HG02981 (cell line): ENCODE measurements at regions not wholly inside any gene's neighbourhood (a gene's known extent, or its start where the extent isn't known, plus 50 kb on each side); places are given as distances from the start of the nearest gene placed in this dataset.

Experiments used
- ATAC-seq: cut with Tn5 transposase; IDR thresholded peaks from one replicate; pipeline ENCODE4 v1.9.1; 2021; ENCODE audit warnings: mild to moderate bottlenecking, moderate library complexity; ENCODE audit not compliant: unreplicated experiment

DNA sequence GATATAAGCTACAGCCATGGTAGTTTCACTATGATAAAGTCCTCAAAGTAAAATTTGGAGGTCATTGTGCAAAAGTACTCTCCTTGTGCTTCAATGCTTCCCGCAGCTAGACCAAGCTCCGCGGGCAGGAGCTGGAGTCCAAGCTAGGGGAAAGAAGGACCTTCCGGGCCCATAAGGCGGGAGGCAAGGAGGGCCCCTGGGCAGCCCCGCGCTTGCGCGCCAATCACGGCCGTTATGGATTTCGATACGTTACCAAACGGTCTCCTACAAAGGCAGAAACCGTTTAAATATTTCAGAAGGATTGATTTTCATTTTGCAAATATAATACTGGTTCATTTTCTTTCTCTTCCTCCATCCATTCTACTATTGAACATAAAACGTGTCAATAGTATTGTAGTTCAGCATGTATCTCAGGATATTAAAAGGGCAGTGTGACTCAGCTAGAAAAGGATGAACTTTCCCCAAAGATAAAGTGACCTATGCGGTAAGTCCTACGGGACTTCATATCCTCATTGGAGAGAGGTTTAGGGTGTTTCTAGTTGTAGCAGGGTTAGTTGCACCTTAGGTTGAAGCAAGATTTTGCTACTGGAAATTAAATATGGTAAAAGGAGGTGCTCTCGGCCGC, 128.0 kb downstream of the KIF20B start:
- ATAC-seq: no peak

- ATAC-seq: no peak
Measured at GRCh38 chr10:89829887-89830269, 128.5 kb downstream of the KIF20B start.

DNA sequence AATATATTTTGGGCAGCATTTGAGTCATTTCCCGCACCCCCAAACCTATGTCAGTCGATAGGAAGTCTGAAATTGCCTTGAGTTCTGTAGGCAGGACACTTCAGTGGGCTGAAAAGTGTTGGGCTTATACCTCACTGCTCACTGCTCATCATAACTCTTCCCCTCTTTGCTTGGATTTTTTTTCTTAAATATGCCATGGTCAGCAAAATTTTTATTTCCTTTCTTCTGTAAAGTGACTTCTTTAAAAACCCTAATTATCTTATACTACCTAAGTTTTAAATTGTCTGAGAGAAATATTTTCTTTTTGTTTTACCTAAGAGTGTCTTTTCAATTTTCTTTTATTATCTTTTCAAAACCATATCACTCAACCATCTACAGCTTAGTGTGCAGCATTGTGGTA, 129.2 kb downstream of the KIF20B start:
- no peak for ATAC-seq

DNA sequence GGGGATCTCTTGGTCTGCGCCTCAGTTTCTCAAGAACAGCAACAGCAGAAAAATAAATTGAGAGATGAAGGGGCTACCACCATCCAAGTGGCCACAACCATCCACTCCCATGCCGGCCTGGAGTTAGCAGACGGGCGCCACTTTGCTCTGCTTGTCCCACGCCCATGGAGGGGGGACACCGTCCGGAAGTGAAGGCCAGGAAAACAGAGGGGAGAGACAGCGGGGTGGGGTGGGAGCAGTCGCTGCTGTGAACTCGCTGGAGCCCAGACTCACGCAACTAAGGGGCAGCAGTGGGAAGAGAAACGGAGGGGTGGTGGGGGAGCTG, 135.4 kb downstream of the KIF20B start:
- no peak for ATAC-seq

DNA sequence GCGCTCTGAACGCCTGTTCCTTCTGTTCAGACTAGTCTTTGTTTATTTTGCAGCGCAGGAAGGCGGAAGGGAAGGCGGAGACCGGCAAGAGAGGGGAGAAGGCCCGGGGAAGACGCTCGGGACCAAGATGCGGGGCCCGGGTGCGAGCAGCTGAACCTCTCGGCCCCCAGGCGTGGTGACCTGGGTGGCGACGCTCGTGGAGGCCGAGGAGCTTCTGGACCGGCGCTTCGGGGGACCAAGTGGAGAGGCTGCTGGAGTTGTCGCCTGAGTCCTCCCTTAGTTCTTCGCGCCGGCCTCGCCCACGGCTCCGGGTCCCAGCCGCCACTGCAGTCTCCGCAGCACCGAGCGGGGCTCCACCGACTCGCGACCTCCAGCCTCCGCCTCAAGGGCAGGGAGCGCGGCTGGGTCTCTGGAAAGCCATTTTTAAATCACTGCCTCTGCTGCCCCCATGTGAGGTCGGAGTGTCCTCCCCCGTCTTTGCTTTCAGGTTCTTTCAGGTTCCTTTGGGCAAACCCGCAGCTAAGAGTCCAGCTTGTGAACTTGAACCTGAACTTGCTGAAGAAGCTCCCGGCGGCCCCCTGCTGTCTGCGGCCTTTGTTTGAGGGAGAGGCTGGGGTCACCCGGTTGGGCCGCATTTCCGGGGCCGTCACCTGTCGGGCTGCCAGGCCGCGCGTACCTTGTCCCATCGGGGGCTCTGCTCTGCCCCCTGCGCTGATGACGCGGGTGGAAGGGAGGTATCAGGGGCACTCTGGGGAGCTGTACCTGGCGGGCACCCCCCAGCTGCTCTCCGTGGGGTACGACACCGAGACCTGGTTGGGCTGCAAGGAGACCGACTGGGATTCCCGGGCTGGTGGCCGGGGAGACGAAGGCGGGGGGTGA, 136.0 kb downstream of the KIF20B start:
- peak; percentile 47 for ATAC-seq

DNA sequence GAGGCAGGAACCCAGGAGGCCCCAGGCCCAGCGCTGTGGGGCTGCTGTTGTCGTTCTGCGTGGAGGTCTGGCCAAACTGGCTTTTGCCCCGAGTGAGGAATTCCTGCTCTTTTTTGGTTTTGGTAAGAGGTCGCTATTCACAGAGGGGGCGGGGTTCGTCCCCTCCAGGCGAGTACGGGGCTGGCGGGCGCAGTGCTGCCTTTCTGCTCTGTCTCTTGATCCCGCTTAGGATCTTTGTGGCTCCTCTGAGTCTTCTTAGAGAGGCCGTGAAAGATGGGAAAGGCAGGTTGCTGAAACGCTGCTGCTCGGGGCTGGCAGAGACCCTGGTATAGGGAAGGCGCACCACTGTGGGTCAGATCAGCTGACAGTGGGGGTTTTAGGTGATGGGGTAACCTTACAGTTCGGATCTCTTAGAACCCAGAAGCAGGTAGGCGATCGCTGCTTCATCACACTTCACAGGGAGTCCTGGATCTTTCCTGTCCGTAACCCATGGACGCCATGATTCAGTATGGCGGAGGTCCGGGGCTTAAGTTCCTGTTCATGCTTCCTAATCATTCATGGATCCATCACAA, 136.7 kb downstream of the KIF20B start:
- no peak for ATAC-seq

DNA sequence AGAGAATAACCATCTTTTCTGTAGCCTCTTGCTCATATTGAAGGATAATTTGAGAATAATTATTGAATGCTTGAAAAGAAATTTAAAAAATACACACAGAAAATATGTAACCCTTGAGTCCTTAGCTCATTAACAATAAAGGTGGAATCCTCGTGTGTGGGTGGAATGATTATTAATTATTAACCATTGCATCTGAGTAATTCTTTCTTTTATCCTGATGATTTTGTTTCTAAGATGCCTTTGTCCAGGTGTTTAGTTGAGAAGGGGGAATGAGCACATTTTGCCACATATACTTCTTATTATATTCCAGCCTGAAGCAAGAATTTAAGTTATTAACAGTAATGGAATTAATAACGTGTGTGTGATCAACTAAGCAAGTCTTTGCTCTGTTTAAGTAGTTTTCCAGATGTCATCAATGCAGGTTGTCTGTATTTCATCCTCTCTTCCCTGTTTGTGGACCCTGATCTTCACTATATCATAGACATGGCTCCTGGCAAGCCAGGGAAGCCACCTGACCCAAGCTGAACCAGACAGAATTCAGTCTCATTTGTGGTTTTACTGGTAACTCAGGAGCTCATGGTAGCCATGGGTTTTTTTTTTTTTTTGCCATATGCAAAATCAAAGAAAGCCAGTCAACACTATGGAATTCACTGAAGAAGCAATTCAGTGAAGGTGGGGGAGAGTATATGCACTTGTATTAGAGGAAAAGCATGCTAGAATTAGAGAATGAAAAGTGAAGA, 144.3 kb downstream of the KIF20B start:
- ATAC-seq: no peak

DNA sequence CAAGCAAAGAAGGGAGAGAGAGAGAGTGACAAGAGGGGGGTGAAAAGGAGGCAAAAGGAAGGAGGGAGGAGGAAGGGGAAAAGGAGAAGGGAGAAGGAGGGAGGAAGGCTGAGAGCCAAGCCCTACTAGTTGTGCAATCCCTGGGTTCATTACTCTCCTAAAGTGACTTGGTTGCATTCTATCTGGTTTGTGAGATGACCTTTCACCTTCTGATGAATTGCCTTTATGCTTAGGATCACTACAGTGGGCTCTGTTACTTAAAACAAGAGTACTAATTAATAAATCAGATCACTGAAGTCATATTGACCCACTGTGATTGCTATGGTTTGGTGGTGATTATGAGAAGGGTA, 144.9 kb downstream of the KIF20B start:
- ATAC-seq: no peak

- no peak for ATAC-seq
Measured at GRCh38 chr10:89846786-89847185, 145.4 kb downstream of the KIF20B start.

GRCh38 chr10:89852872-89853271, 151.5 kb downstream of the KIF20B start:
- no peak for ATAC-seq

DNA sequence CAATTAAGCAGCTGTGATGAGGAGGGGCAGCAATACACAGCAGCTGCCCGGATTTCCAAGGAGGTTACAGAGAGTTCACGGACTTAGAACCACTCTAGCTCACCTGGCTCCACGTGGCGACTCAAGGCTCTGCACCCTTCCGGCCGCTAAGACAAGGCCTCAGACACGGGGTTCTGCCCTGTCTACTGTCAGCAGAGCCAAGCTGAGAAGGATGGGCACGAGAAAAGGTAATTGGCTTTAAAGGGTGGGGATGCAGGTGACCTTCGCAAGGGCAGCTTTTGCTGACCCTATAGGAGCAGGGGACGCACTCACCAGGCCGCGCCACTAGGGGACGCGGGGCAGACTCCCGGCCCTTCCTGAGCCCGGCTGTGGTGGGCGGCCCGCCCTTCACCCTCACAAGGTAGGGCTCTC, 152.4 kb downstream of the KIF20B start:
- ATAC-seq: no peak

- no peak for ATAC-seq
Measured at GRCh38 chr10:89857431-89858042, 156.1 kb downstream of the KIF20B start.

- no peak for ATAC-seq
Measured at GRCh38 chr10:89861199-89861573, 159.8 kb downstream of the KIF20B start.

- no peak for ATAC-seq
Measured at GRCh38 chr10:89861584-89862301, 160.4 kb downstream of the KIF20B start.

GRCh38 chr10:89867964-89868363, 166.6 kb downstream of the KIF20B start:
- no peak for ATAC-seq

DNA sequence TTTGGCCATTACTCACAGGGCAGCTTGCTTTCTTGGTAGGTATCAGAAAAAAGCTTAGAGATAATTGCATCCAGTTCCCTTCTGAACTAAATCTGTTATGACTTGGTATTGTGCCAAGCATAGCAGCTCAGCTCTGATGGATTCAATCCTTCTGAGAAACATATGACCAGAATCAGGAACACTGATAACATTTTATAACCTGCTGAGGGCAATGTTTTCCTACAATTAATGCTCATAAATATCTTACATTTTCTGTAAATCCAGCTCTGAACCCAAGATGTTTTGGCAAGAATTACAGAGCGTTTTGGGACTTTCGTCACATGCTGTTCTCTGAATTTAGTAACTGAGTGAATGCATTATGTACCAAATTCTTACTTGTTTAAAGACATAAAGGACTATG, 167.8 kb downstream of the KIF20B start:
- no peak for ATAC-seq

DNA sequence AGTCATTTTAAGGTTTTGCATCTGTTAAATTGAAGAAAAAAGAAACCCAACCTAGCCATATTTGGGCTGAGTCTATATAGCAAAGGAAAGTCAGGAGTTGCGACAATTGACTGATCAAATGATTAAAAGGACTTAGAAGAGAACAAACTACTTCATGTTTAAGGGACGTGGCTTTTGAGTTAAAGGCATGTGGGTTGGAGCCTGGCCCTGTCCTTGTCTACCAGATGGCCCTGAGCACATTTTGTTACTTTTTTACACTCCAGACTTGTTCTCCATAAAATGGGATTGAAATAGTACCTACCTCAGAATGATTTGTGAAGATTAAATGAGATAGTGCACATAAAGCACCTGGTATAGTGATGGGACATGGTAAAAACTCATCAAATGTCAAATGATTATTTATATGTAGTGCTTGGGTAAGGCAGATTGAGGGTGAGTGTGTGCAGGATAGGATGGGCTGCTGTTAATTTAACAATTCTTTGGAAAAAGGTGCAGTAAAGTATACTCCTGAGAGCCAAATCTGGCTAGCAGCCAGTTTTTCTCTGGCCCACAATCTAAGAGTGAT, 168.3 kb downstream of the KIF20B start:
- no peak for ATAC-seq

DNA sequence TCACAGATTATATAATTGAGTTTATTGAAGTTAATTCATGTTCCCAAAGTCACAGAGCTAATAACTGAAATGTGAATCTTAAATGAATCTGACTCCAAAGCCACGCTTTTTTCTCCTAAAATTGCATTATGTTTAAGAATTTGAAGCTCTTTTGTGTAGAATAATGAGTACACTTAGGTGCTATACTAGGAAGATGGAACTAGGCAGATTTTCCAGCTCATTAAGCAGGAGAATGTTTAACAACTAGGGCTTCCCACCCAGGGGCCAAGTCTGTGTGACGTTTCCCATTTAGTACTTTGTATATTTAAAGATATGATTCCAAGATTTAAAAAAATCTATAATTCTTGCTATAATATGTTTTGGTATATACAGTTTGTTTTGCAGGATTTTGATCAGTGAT, 169.5 kb downstream of the KIF20B start:
- ATAC-seq: no peak

- peak; percentile 81 for ATAC-seq
Measured at GRCh38 chr10:89873055-89873454, 171.7 kb downstream of the KIF20B start.

DNA sequence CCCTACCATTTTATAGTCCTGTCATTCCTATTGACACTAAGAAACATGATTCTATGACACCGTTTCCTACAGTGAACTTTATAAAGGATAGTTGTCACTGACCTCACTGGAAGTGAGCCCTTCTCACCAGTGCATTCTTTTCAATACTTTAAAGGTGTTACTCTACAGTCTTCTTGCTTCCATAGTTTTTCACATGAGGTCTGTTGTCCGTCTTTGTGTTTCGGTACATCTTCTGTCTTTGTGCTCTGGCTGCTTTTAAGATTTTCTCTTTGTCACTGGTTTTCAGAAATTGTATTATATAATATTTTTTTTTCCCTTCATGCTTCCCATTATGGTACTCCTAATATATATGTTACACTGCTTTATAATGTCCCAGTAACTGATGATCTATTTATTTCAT, 174.2 kb downstream of the KIF20B start:
- ATAC-seq: no peak
